CD4-positive, alpha-beta T cell (primary cell): ENCODE measurements at regions not wholly inside any gene's neighbourhood (a gene's known extent, or its start where the extent isn't known, plus 50 kb on each side); places are given as distances from the start of the nearest gene placed in this dataset.

Experiments used
- ATAC-seq: fragments of 200-7000 bp; cut with Tn5 transposase; one replicate; pipeline ENCODE4 v1.10.0; 2022; ENCODE audit warnings: mild to moderate bottlenecking; ENCODE audit not compliant: poor library complexity
- CTCF ChIA-PET: fragments of 350-600 bp; sonication (Branson Sonifier 250); formaldehyde crosslinking; loops from one replicate; lab custom pipeline; 2021; ENCODE audit warnings: antibody characterized with exemption, inconsistent platforms; lab: Charles Lee
- POLR2A ChIA-PET: fragments of 350-600 bp; sonication (Branson Sonifier 250); formaldehyde crosslinking; loops from one replicate; lab custom pipeline; 2021; ENCODE audit warnings: antibody characterized with exemption, inconsistent platforms; lab: Charles Lee
- DNase-seq, 14 experiments: peaks; one replicate each; pipeline ENCODE4 v3.0.0-alpha.2; 2013 to 2020; ENCODE audit warnings: mixed read lengths in 2 of 14
- H3K27ac ChIP-seq, 2 donors: one replicate each; pipeline versions ENCODE4 v1.5.1 to v1.7.0; 2013; ENCODE audit warnings: low read length in 2 of 2, low read depth in 1 of 2, mild to moderate bottlenecking in 1 of 2
- H3K27me3 ChIP-seq, 2 experiments: 1 replicate in 1 of 2; 2 replicates in 1 of 2; pipeline versions ENCODE4 v1.6.1 to v1.7.0; 2013; ENCODE audit warnings: low read length in 2 of 2, control low read depth in 1 of 2, mild to moderate bottlenecking in 1 of 2, moderate library complexity in 1 of 2; ENCODE audit not compliant: insufficient read depth in 2 of 2, control insufficient read depth in 1 of 2
- H3K36me3 ChIP-seq: one replicate; pipeline ENCODE4 v1.6.1; 2013; ENCODE audit warnings: low read length, control low read depth; ENCODE audit not compliant: insufficient read depth
- H3K4me1 ChIP-seq: one replicate; pipeline ENCODE4 v1.6.1; 2013; ENCODE audit warnings: low read length, control low read depth; ENCODE audit not compliant: insufficient read depth
- H3K4me3 ChIP-seq: one replicate; pipeline ENCODE4 v1.5.1; 2013; ENCODE audit warnings: mild to moderate bottlenecking, low read length, moderate library complexity
- H3K9me3 ChIP-seq, 2 experiments: 1 replicate in 1 of 2; 2 replicates in 1 of 2; pipeline versions ENCODE4 v1.6.1 to v1.7.0; 2013; ENCODE audit warnings: low read length in 2 of 2, mild to moderate bottlenecking in 2 of 2, control low read depth in 1 of 2, moderate library complexity in 1 of 2; ENCODE audit not compliant: control insufficient read depth in 1 of 2, insufficient read depth in 1 of 2
- H3K27ac Mint-ChIP-seq: one replicate; pipeline ENCODE4 v1.8.0; 2020; ENCODE audit warnings: mixed read lengths
- H3K27me3 Mint-ChIP-seq: one replicate; pipeline ENCODE4 v1.8.0; 2021; ENCODE audit warnings: mixed read lengths
- H3K36me3 Mint-ChIP-seq: one replicate; pipeline ENCODE4 v1.8.0; 2021; ENCODE audit warnings: low read depth, mixed read lengths
- H3K4me1 Mint-ChIP-seq: one replicate; pipeline ENCODE4 v1.8.0; 2021; ENCODE audit warnings: low read depth, mixed read lengths
- H3K4me3 Mint-ChIP-seq: one replicate; pipeline ENCODE4 v1.8.0; 2020; ENCODE audit warnings: mild to moderate bottlenecking, mixed read lengths
- H3K9me3 Mint-ChIP-seq: one replicate; pipeline ENCODE4 v1.8.0; 2020; ENCODE audit warnings: mixed read lengths
- intact Hi-C, 2 experiments: fragments of 100-400 bp; cut with DNase I in 1 of 2; cut with micrococcal nuclease in 1 of 2; formaldehyde crosslinking; loops; one replicate each; pipeline versions ENCODE4 v1.15.1 to v1.9.0; 2023 to 2025; cut with DNase I, micrococcal nuclease
- TF ChIP-seq, protein P1 (sequence below): fragments of 200-600 bp; IDR thresholded peaks from one replicate; pipeline ENCODE4 v1.8.0; 2022; ENCODE audit warnings: antibody characterized with exemption, mild to moderate bottlenecking

DNA sequence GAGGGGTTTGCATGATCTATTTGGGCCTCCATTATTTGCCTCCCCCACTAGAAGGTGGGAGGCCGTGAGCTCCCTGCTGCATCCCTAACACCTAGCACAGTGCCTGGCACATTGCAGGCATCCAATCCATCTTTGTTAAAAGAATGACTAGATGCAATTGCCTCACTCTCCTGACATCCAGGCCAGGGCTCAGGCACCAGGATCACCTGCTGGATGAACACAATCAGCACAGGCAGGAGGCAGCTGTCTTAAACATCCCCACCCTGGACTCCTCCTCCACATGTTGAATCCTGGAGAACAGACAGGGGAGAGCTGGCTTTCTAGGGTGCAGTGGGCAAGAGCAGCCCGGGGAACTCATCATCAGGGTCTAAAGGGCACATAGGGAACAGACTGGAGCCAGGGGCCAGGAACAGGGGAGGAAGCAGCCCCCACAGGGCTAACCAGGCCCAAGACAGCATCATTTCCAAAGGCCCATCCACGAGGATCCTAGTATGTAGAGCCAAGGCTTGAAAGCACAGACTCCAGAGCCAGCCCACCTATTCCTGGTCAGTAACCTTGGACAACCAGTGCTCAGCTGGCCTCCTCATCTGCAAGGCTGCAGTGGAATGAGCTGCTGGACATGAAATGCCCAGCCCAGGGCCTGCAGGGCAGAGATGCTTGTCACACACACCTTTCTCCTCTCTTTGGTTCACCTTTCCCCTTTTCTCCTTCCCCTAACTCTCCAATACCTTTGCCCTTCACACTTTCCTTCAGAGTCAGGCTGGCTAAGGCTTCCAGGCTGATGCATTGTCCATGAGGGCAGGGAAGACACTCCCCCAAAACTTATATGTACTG, 254.4 kb upstream of the TLE3 start:
- Histone ChIP-seq H3K4me3 (no peak overlapping the region), H3K4me1 (no peaks in the 10 kb centered on the region), H3K36me3 (no peaks in the 10 kb centered on the region), H3K9me3 (no peaks in the 10 kb centered on the region), H3K27ac (no peak overlapping the region), H3K27me3 (no peaks in the 10 kb centered on the region)
- ATAC-seq (no peak), DNase-seq (no peak)
- intact Hi-C loops, result no loop called here
- CTCF ChIA-PET, result no interaction called here
- no peaks in the 10 kb centered on the region for H3K4me1 Mint-ChIP-seq
- TF ChIP-seq, protein P1, sequence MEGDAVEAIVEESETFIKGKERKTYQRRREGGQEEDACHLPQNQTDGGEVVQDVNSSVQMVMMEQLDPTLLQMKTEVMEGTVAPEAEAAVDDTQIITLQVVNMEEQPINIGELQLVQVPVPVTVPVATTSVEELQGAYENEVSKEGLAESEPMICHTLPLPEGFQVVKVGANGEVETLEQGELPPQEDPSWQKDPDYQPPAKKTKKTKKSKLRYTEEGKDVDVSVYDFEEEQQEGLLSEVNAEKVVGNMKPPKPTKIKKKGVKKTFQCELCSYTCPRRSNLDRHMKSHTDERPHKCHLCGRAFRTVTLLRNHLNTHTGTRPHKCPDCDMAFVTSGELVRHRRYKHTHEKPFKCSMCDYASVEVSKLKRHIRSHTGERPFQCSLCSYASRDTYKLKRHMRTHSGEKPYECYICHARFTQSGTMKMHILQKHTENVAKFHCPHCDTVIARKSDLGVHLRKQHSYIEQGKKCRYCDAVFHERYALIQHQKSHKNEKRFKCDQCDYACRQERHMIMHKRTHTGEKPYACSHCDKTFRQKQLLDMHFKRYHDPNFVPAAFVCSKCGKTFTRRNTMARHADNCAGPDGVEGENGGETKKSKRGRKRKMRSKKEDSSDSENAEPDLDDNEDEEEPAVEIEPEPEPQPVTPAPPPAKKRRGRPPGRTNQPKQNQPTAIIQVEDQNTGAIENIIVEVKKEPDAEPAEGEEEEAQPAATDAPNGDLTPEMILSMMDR, result no peak
- H3K4me3 Mint-ChIP-seq, result no peak overlapping the region
- no peak overlapping the region for H3K27ac Mint-ChIP-seq
- H3K36me3 Mint-ChIP-seq, result no peaks in the 10 kb centered on the region
- peaks cover 4% of the 10 kb centered on the region for H3K27me3 Mint-ChIP-seq
- no peaks in the 10 kb centered on the region for H3K9me3 Mint-ChIP-seq
- POLR2A ChIA-PET, result no interaction called here

DNA sequence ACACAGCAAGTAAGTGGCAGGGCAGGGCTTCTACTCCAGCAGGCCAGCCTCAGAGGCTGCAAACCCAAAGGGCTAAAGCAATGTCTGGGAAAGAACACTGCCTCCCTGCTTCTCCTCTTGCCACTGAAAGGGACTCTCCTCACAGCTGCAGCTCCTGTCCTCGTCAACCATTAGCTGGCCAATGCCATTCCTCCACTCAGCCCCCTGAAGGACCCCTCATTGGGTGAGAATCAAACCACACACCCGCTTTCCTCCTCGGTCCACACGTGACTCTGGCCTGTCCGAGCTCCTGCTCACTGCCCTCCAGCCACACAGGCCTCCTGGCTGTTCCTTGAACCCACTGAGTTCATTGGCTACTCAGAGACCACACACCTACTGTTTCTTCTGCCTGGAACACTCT, 253.7 kb upstream of the TLE3 start:
- ChIA-PET CTCF (no interaction called here), POLR2A (no interaction called here)
- Mint-ChIP-seq H3K27ac (no peak overlapping the region), H3K4me1 (no peaks in the 10 kb centered on the region), H3K9me3 (no peaks in the 10 kb centered on the region), H3K27me3 (peaks cover 4% of the 10 kb centered on the region), H3K4me3 (no peak overlapping the region), H3K36me3 (no peaks in the 10 kb centered on the region)
- TF ChIP-seq, protein P1, result no peak
- H3K4me3 ChIP-seq, result no peak overlapping the region
- no peaks in the 10 kb centered on the region for H3K9me3 ChIP-seq
- H3K4me1 ChIP-seq, result no peaks in the 10 kb centered on the region
- no peaks in the 10 kb centered on the region for H3K27me3 ChIP-seq
- no peaks in the 10 kb centered on the region for H3K36me3 ChIP-seq
- intact Hi-C loops, result no loop called here
- H3K27ac ChIP-seq, result no peak overlapping the region
- DNase-seq (no peak), ATAC-seq (no peak)

DNA sequence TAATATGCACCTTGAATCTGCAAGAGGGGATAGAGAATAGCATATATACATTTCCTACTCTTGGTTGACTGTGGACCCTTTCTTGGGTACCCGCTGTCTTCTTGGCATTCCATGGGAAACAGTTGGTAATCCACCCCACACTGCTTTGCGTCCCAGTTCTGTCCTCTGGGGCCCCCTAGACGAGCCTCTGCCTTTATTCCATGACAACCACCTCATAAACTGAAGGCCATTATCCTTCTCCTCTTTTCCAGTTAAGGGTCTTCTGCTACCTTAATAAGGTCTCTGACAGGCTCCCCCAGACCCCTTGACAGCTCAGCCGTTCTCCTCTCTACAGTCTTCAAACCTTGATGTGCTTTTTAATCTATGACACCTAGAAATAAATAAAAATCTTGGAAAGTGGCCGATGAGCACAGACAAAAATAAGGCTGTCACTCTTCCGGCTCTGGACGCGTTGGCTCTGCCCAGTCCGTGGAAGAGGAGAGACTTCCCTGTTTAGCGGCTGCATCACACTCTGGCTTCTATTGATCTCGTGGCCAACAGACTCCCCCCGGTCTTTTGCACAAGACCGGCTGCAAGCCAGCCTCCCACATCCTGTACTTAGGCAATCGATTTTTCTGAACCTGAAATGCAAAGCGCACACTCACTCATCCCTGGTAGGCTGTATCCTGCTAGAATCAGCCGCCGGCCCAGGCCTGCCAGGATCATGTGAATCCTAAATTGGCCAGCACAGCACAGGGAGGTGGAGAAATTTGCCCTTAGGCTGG, 251.0 kb upstream of the TLE3 start:
- H3K4me1 ChIP-seq, result no peaks in the 10 kb centered on the region
- DNase-seq (peak in 2 of 14 experiments; percentile 42 to 55), ATAC-seq (no peak)
- no peak overlapping the region for H3K27ac ChIP-seq
- no peaks in the 10 kb centered on the region for H3K36me3 Mint-ChIP-seq
- no peaks in the 10 kb centered on the region for H3K9me3 ChIP-seq
- H3K36me3 ChIP-seq, result no peaks in the 10 kb centered on the region
- H3K4me3 ChIP-seq, result no peak overlapping the region
- H3K27me3 Mint-ChIP-seq, result peaks cover 4% of the 10 kb centered on the region
- H3K27me3 ChIP-seq, result no peaks in the 10 kb centered on the region
- no peak overlapping the region for H3K27ac Mint-ChIP-seq
- no peaks in the 10 kb centered on the region for H3K9me3 Mint-ChIP-seq
- ChIA-PET CTCF (no interaction called here), POLR2A (no interaction called here)
- intact Hi-C loops, result no loop called here
- no peak overlapping the region for H3K4me3 Mint-ChIP-seq
- TF ChIP-seq, protein P1, result no peak
- no peaks in the 10 kb centered on the region for H3K4me1 Mint-ChIP-seq
